ENCODE measurements at regions not wholly inside any gene's neighbourhood (a gene's known extent, or its start where the extent isn't known, plus 50 kb on each side); places are given as distances from the start of the nearest gene placed in this dataset.

- TF ChIP-seq GATA3 (IDR thresholded peaks at IDR 0.05; ENCODE audit: low read depth, low read length), result no peak
Observed at GRCh38 chr12:131368668-131369071, 342.2 kb upstream of the SFSWAP start.

- no peak for TF ChIP-seq GATA2 (IDR thresholded peaks at IDR 0.05; ENCODE audit: low read depth, low read length)
- TF ChIP-seq GATA3 (IDR thresholded peaks at IDR 0.05; ENCODE audit: low read depth, low read length), result no peak
Observed at GRCh38 chr12:131369094-131369845, 341.6 kb upstream of the SFSWAP start.

GRCh38 chr12:131370321-131370720, 340.6 kb upstream of the SFSWAP start:
- TF ChIP-seq GATA2 (IDR thresholded peaks at IDR 0.05; ENCODE audit: low read depth, low read length), result no peak
- no peak for TF ChIP-seq GATA3 (IDR thresholded peaks at IDR 0.05; ENCODE audit: low read depth, low read length)

- TF ChIP-seq GATA3 (IDR thresholded peaks at IDR 0.05; ENCODE audit: low read depth, low read length), result no peak
- TF ChIP-seq GATA2 (IDR thresholded peaks at IDR 0.05; ENCODE audit: low read depth, low read length), result no peak
Observed at GRCh38 chr12:131370791-131371347, 340.0 kb upstream of the SFSWAP start.

- no peak for TF ChIP-seq GATA2 (IDR thresholded peaks at IDR 0.05; ENCODE audit: low read depth, low read length)
- TF ChIP-seq GATA3 (IDR thresholded peaks at IDR 0.05; ENCODE audit: low read depth, low read length), result no peak
Observed at GRCh38 chr12:131371401-131372170, 339.3 kb upstream of the SFSWAP start.

- TF ChIP-seq GATA3 (IDR thresholded peaks at IDR 0.05; ENCODE audit: low read depth, low read length), result no peak
- no peak for TF ChIP-seq GATA2 (IDR thresholded peaks at IDR 0.05; ENCODE audit: low read depth, low read length)
Observed at GRCh38 chr12:131372171-131372475, 338.8 kb upstream of the SFSWAP start.

GRCh38 chr12:131372706-131373195, 338.1 kb upstream of the SFSWAP start:
- TF ChIP-seq GATA3 (IDR thresholded peaks at IDR 0.05; ENCODE audit: low read depth, low read length) (no peak), GATA2 (IDR thresholded peaks at IDR 0.05; ENCODE audit: low read depth, low read length) (no peak)

GRCh38 chr12:131375261-131375971, 335.5 kb upstream of the SFSWAP start:
- TF ChIP-seq GATA3 (IDR thresholded peaks at IDR 0.05; ENCODE audit: low read depth, low read length) (no peak), GATA2 (IDR thresholded peaks at IDR 0.05; ENCODE audit: low read depth, low read length) (no peak)

GRCh38 chr12:131375972-131376345, 334.9 kb upstream of the SFSWAP start:
- TF ChIP-seq GATA3 (IDR thresholded peaks at IDR 0.05; ENCODE audit: low read depth, low read length), result no peak
- TF ChIP-seq GATA2 (IDR thresholded peaks at IDR 0.05; ENCODE audit: low read depth, low read length), result no peak

GRCh38 chr12:131378176-131378842, 332.6 kb upstream of the SFSWAP start:
- TF ChIP-seq GATA2 (IDR thresholded peaks at IDR 0.05; ENCODE audit: low read depth, low read length), result no peak
- TF ChIP-seq GATA3 (IDR thresholded peaks at IDR 0.05; ENCODE audit: low read depth, low read length), result no peak

- TF ChIP-seq GATA3 (IDR thresholded peaks at IDR 0.05; ENCODE audit: low read depth, low read length) (no peak), GATA2 (IDR thresholded peaks at IDR 0.05; ENCODE audit: low read depth, low read length) (no peak)
Observed at GRCh38 chr12:131378861-131379665, 331.8 kb upstream of the SFSWAP start.

- TF ChIP-seq GATA3 (IDR thresholded peaks at IDR 0.05; ENCODE audit: low read depth, low read length) (no peak), GATA2 (IDR thresholded peaks at IDR 0.05; ENCODE audit: low read depth, low read length) (no peak)
Observed at GRCh38 chr12:131379738-131380137, 331.2 kb upstream of the SFSWAP start.
